ENCODE measurements at regions not wholly inside any gene's neighbourhood (a gene's known extent, or its start where the extent isn't known, plus 50 kb on each side); places are given as distances from the start of the nearest gene placed in this dataset.

GRCh38 chr12:125202421-125202820 is 137.2 kb downstream of the AACS start (continued):
- TF ChIP-seq ZBTB4 (CRISPR knock-in tag; IDR thresholded peaks at IDR 0.05) (no peak), MLLT1 (IDR thresholded peaks at IDR 0.05) (no peak), ASH2L (IDR thresholded peaks at IDR 0.05; ENCODE audit: borderline replicate concordance, low read depth) (no peak), CBFB (IDR thresholded peaks at IDR 0.05; ENCODE audit: low read depth) (no peak), PRDM15 (CRISPR knock-in tag; IDR thresholded peaks at IDR 0.05) (no peak), KDM1A (IDR thresholded peaks at IDR 0.05; ENCODE audit: borderline replicate concordance) (no peak), BCL11A (IDR thresholded peaks at IDR 0.05; ENCODE audit: low read depth, low read length) (no peak), HDAC6 (IDR thresholded peaks at IDR 0.05; ENCODE audit: unreplicated experiment) (no peak), RBBP5 (conservative IDR thresholded peaks at IDR 0.05) (no peak)
